ENCODE measurements at regions not wholly inside any gene's neighbourhood (a gene's known extent, or its start where the extent isn't known, plus 50 kb on each side); places are given as distances from the start of the nearest gene placed in this dataset.

DNA sequence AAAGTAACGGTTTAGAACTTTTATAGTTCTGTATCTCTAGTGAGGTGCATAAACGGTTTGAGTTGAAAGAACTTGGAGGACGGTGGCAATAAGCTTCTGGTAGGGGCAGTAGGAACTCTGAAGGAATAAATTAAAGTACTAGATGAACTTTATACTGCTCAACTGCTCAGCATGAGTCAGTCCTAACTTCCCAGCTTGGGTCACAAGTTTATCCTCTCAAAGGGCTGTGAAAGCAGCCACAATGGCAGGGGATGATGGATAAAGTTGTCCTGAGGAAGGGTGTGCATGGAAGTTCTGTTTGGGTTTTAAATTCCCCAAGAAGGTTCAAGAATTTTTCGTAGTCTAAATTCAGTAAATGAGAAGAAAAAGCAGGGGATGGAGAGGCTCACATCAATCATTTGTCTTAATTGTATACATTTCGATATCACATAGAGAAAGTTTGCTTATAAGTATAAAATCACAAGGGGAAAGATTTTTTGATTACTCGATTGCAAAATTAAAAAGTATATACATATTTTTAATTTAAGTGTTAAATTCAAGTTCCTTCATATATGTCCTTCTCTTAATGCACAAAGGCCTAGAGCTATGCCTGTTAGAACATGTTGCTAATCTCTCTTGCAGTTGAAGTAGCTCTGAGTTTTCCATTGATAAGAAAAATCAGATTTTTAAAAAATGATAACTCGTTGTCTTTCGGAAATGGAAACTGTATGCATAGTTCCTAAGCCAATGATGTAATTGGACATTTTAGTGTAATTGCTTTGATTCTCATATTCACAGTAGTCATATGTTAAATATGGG lies 55.3 kb upstream of the JAG1 start:
- no peak for TF ChIP-seq NRF1 (conservative IDR thresholded peaks at IDR 0.05; ENCODE audit: low read depth, low read length)
- TF ChIP-seq SIN3A (IDR thresholded peaks at IDR 0.05; ENCODE audit: low read depth, low read length), result no peak
- no TSS peak for BruUV-seq (replicated peaks)
- Histone ChIP-seq H3K36me3 (ENCODE audit: control insufficient read depth in 2 of 2, insufficient read depth in 2 of 2, low read length in 1 of 2) (no peaks in the 10 kb centered on the region), H3K79me2 (ENCODE audit: control insufficient read depth, insufficient read depth, low read length) (no peaks in the 10 kb centered on the region), H3K9ac (ENCODE audit: control insufficient read depth, insufficient read depth, low read length) (no peak overlapping the region), H2AFZ (ENCODE audit: control insufficient read depth, low read depth, low read length) (no peak overlapping the region), H3K27me3 (replicated peaks in 1 of 2; ENCODE audit: control insufficient read depth in 2 of 2, insufficient read depth in 2 of 2, low read length in 1 of 2) (no peaks in the 10 kb centered on the region), H3K9me3 (replicated peaks; ENCODE audit: control insufficient read depth, insufficient read depth, low read length) (no peaks in the 10 kb centered on the region; the same call in 1 of the 3 replicates), H3K27ac (ENCODE audit: control insufficient read depth, insufficient read depth) (no peak overlapping the region), H3K4me1 (ENCODE audit: control insufficient read depth, insufficient read depth, low read length) (no peaks in the 10 kb centered on the region), H3K4me3 (no peak overlapping the region), H3K4me2 (ENCODE audit: control insufficient read depth, insufficient read depth) (no peak overlapping the region), H4K20me1 (ENCODE audit: control insufficient read depth, insufficient read depth) (no peaks in the 10 kb centered on the region)
- SMC1A ChIA-PET (ENCODE audit: uncharacterized antibody, unreplicated experiment), result interaction anchor here (1.0 to 1.2 kb wide), 2 partner anchors 8 to 28 kb away, joined by 3 read pairs; no protein-coding TSS in a partner anchor
- DNase-seq (ENCODE audit: low read depth, low spot score), result no peak
- FAIRE-seq, result no peak
- POLR2A ChIA-PET, result no interaction called here
- WGBS (ENCODE audit: insufficient coverage, insufficient replicate concordance, low lambda C conversion rate, missing lambda C conversion rate), result 26% methylated on average over 8 of the region's 8 CpGs
- in situ Hi-C loops (cut with MboI) (no loop called here), intact Hi-C loops (cut with micrococcal nuclease; ENCODE audit: unreplicated experiment) (no loop called here)
- RAD21 ChIA-PET (ENCODE audit: unreplicated experiment), result no interaction called here
- CTCF ChIA-PET, result interaction anchor here (0.5 to 1.0 kb wide), 2 partner anchors 10 to 16 kb away, joined by 3 read pairs; no protein-coding TSS in a partner anchor
- no peak for ATAC-seq

DNA sequence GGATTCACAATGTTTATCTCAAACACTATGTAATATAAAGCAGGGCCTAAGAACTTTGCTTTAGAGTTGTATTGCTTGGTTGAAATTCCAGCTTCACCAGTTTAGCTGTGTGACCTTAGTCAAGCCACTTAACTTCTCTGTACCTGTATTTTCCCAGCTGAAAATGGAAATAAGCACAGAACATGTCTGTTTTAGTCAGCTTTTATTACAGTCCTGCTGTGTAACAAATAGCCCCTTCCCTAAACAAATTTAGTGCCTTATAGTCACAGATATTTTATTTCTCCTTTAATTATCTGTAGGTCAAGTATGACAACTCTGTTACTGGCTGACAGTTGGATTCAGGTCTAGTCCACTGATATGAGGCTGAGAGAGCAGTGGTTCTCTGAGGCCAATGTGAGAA lies 56.0 kb upstream of the JAG1 start:
- SMC1A ChIA-PET (ENCODE audit: uncharacterized antibody, unreplicated experiment), result interaction anchor here (1.0 to 1.2 kb wide), 2 partner anchors 9 to 27 kb away, joined by 3 read pairs; no protein-coding TSS in a partner anchor
- Histone ChIP-seq H3K4me1 (ENCODE audit: control insufficient read depth, insufficient read depth, low read length) (no peaks in the 10 kb centered on the region), H3K27me3 (replicated peaks in 1 of 2; ENCODE audit: control insufficient read depth in 2 of 2, insufficient read depth in 2 of 2, low read length in 1 of 2) (no peaks in the 10 kb centered on the region), H3K36me3 (ENCODE audit: control insufficient read depth in 2 of 2, insufficient read depth in 2 of 2, low read length in 1 of 2) (no peaks in the 10 kb centered on the region), H2AFZ (ENCODE audit: control insufficient read depth, low read depth, low read length) (no peak overlapping the region), H3K4me2 (ENCODE audit: control insufficient read depth, insufficient read depth) (no peak overlapping the region), H3K27ac (ENCODE audit: control insufficient read depth, insufficient read depth) (no peak overlapping the region), H3K9me3 (replicated peaks; ENCODE audit: control insufficient read depth, insufficient read depth, low read length) (no peaks in the 10 kb centered on the region; the same call in 1 of the 3 replicates), H3K79me2 (ENCODE audit: control insufficient read depth, insufficient read depth, low read length) (no peaks in the 10 kb centered on the region), H4K20me1 (ENCODE audit: control insufficient read depth, insufficient read depth) (no peaks in the 10 kb centered on the region), H3K9ac (ENCODE audit: control insufficient read depth, insufficient read depth, low read length) (no peak overlapping the region), H3K4me3 (no peak overlapping the region)
- no peak for ATAC-seq
- POLR2A ChIA-PET, result no interaction called here
- BruUV-seq (replicated peaks), result no TSS peak
- FAIRE-seq, result no peak
- intact Hi-C loops (cut with micrococcal nuclease; ENCODE audit: unreplicated experiment), result no loop called here
- CTCF ChIA-PET, result interaction anchor here (0.5 to 1.0 kb wide), 2 partner anchors 11 to 15 kb away, joined by 3 read pairs; no protein-coding TSS in a partner anchor
- RAD21 ChIA-PET (ENCODE audit: unreplicated experiment), result no interaction called here
- TF ChIP-seq JUNB (IDR thresholded peaks at IDR 0.05) (no peak), RCOR1 (conservative IDR thresholded peaks at IDR 0.05; ENCODE audit: low read depth, low read length) (no peak)
- no peak for DNase-seq (ENCODE audit: low read depth, low spot score)
- in situ Hi-C loops (cut with MboI), result no loop called here

Measured in GM12878 (cell line).